ENCODE measurements at regions not wholly inside any gene's neighbourhood (a gene's known extent, or its start where the extent isn't known, plus 50 kb on each side); places are given as distances from the start of the nearest gene placed in this dataset.

- DNase-seq (ENCODE audit: low read depth in 1 of 2, low spot score in 1 of 2): no peak
- 38% methylated on average over 5 of the region's 5 CpGs for WGBS (ENCODE audit: missing lambda C conversion rate)
- CTCF ChIA-PET: no interaction called here
- POLR2A ChIA-PET: no interaction called here
- H3K4me3 ChIP-seq: no peak overlapping the region
- no peak for FAIRE-seq
- no peak for ATAC-seq
- H3K27ac ChIP-seq: no peak overlapping the region
- H3K4me1 ChIP-seq: no peaks in the 10 kb centered on the region
- H3K9me3 ChIP-seq: no peaks in the 10 kb centered on the region
- TF ChIP-seq BCL3 (IDR thresholded peaks at IDR 0.05): no peak
- no peak for TF ChIP-seq TFCP2L1 (CRISPR knock-in tag; IDR thresholded peaks at IDR 0.05)
- TF ChIP-seq SREBF2 (IDR thresholded peaks at IDR 0.05): no peak
- no peak for TF ChIP-seq GATA3 (IDR thresholded peaks at IDR 0.05; ENCODE audit: borderline replicate concordance)
- TF ChIP-seq EHMT2 (IDR thresholded peaks at IDR 0.05; ENCODE audit: low read depth): no peak
- no peak for TF ChIP-seq JUN (IDR thresholded peaks at IDR 0.05)
- TF ChIP-seq POLR2AphosphoS2 (conservative IDR thresholded peaks at IDR 0.05; ENCODE audit: low read length): no peak
- TF ChIP-seq EHF (CRISPR knock-in tag; IDR thresholded peaks at IDR 0.05): no peak
- no peak for TF ChIP-seq HDAC2 (IDR thresholded peaks at IDR 0.05)
- TF ChIP-seq HOXB5 (CRISPR knock-in tag; IDR thresholded peaks at IDR 0.05): no peak
- no peak for TF ChIP-seq MYC (IDR thresholded peaks at IDR 0.05; ENCODE audit: borderline replicate concordance, low read length)
- TF ChIP-seq MAZ (IDR thresholded peaks at IDR 0.05; ENCODE audit: borderline replicate concordance, low read depth, low read length): no peak
- TF ChIP-seq POLR2A (IDR thresholded peaks at IDR 0.05; ENCODE audit: low read length): no peak
- no peak for TF ChIP-seq SMC3 (IDR thresholded peaks at IDR 0.05)
- no peak for TF ChIP-seq HMGXB4 (CRISPR knock-in tag; IDR thresholded peaks at IDR 0.05; ENCODE audit: borderline replicate concordance)
- no peak overlapping the region for H3K4me2 ChIP-seq
These were observed 313.8 kb downstream of the MATN1 start for GRCh38 chr1:30409476-30410152.

GRCh38 chr1:30407865-30408580 lies 315.4 kb downstream of the MATN1 start:
- H3K4me2 ChIP-seq: no peak overlapping the region
- no peaks in the 10 kb centered on the region for H3K9me3 ChIP-seq
- ChIA-PET POLR2A (no interaction called here), CTCF (interaction anchor here (1.1 to 2.5 kb wide), 2 partner anchors 8 to 10 kb away, joined by 5 to 9 read pairs; no protein-coding TSS in a partner anchor)
- FAIRE-seq (no peak), DNase-seq (ENCODE audit: low read depth in 1 of 2, low spot score in 1 of 2) (no peak), ATAC-seq (no peak)
- H3K27ac ChIP-seq: no peak overlapping the region
- no peak overlapping the region for H3K4me3 ChIP-seq
- no peaks in the 10 kb centered on the region for H3K4me1 ChIP-seq
- 29% methylated on average over 6 of the region's 9 CpGs for WGBS (ENCODE audit: missing lambda C conversion rate)
- TF ChIP-seq TP53 (CRISPR knock-in tag; IDR thresholded peaks at IDR 0.05) (no peak), CTCF (IDR thresholded peaks at IDR 0.05) (no peak), KDM1A (IDR thresholded peaks at IDR 0.05; ENCODE audit: low read depth) (no peak), EHF (CRISPR knock-in tag; IDR thresholded peaks at IDR 0.05) (no peak), RNF2 (IDR thresholded peaks at IDR 0.05; ENCODE audit: borderline replicate concordance, low read depth) (no peak), KDM5A (IDR thresholded peaks at IDR 0.05) (no peak), ESRRA (IDR thresholded peaks at IDR 0.05; ENCODE audit: borderline replicate concordance, low read length) (no peak)
